PC-9 (cell line): ENCODE measurements at regions not wholly inside any gene's neighbourhood (a gene's known extent, or its start where the extent isn't known, plus 50 kb on each side); places are given as distances from the start of the nearest gene placed in this dataset.

Source experiments
- BruUV-seq: library from RNA; stranded (reverse); fragments of 400-500 nt; replicated peaks from 2 replicates; lab custom pipeline; 2021; lab: Mats Ljungman, UMichigan
- CTCF ChIA-PET: fragments of 300-600 bp; sonication (Branson Sonifier 250); formaldehyde crosslinking; loops from one replicate; lab custom pipeline; 2022; ENCODE audit warnings: antibody characterized with exemption; lab: Charles Lee
- POLR2A ChIA-PET: fragments of 300-600 bp; sonication (Branson Sonifier 250); formaldehyde crosslinking; loops from one replicate; lab custom pipeline; 2022; ENCODE audit warnings: antibody characterized with exemption; ENCODE audit not compliant: unreplicated experiment; lab: Charles Lee
- DNase-seq, 2 experiments: peaks; one replicate each; pipeline versions ENCODE4 v3.0.0 to v3.0.0-alpha.2; 2015 to 2022; ENCODE audit warnings: mixed read lengths in 1 of 2
- H2AFZ ChIP-seq: fragments of 200-600 bp; sonication (generic); 2 replicates; pipeline ENCODE4 v1.8.1; 2017; ENCODE audit warnings: antibody characterized with exemption
- H3F3A ChIP-seq: fragments of 200-600 bp; sonication (generic); 2 replicates; pipeline ENCODE4 v1.8.1; 2017; ENCODE audit warnings: antibody characterized with exemption, mild to moderate bottlenecking, low read depth; ENCODE audit not compliant: insufficient read depth
- H3K27ac ChIP-seq: fragments of 200-600 bp; sonication (generic); 2 replicates; pipeline ENCODE4 v1.6.1; 2016; ENCODE audit warnings: mixed run types
- H3K27me3 ChIP-seq: fragments of 200-600 bp; sonication (generic); 2 replicates; pipeline ENCODE4 v1.6.1; 2016; ENCODE audit warnings: low read depth, mixed run types; ENCODE audit not compliant: insufficient read depth
- H3K36me3 ChIP-seq: fragments of 200-600 bp; sonication (generic); 2 replicates; pipeline ENCODE4 v1.6.1; 2016; ENCODE audit warnings: low read depth, mixed run types
- H3K4me1 ChIP-seq: fragments of 200-600 bp; sonication (generic); replicated peaks from 2 replicates; pipeline ENCODE4 v1.6.1; 2016; ENCODE audit warnings: mixed run types; ENCODE audit not compliant: insufficient read depth
- H3K4me2 ChIP-seq: fragments of 200-600 bp; sonication (generic); 2 replicates; pipeline ENCODE4 v1.6.1; 2017; ENCODE audit warnings: mixed run types
- H3K4me3 ChIP-seq: fragments of 200-600 bp; sonication (generic); 2 replicates; pipeline ENCODE4 v1.6.1; 2016; ENCODE audit warnings: mixed run types
- H3K79me2 ChIP-seq: fragments of 200-600 bp; sonication (generic); 2 replicates; pipeline ENCODE4 v1.6.1; 2017; ENCODE audit warnings: low read depth, mixed run types
- H3K9me2 ChIP-seq: fragments of 200-600 bp; sonication (generic); 2 replicates; pipeline ENCODE4 v1.8.1; 2017; ENCODE audit warnings: mild to moderate bottlenecking; ENCODE audit not compliant: insufficient read depth
- H3K9me3 ChIP-seq: fragments of 200-600 bp; sonication (generic); 2 replicates; pipeline ENCODE4 v1.8.1; 2016; ENCODE audit warnings: low read depth; ENCODE audit not compliant: insufficient read depth
- H4K20me1 ChIP-seq: fragments of 200-600 bp; sonication (generic); 2 replicates; pipeline ENCODE4 v1.8.1; 2017; ENCODE audit not compliant: insufficient read depth
- CTCF ChIP-seq: fragments of 200-600 bp; sonication (generic); conservative IDR thresholded peaks from 2 replicates; pipeline ENCODE4 v1.6.1; 2017; ENCODE audit warnings: mixed run types, antibody characterized with exemption, mild to moderate bottlenecking, moderate library complexity
- EZH2 ChIP-seq: fragments of 200-600 bp; sonication (generic); IDR thresholded peaks from 2 replicates; pipeline ENCODE4 v1.8.0; 2017; ENCODE audit warnings: antibody characterized with exemption, low read depth
- intact Hi-C: fragments of 100-400 bp; cut with micrococcal nuclease; formaldehyde crosslinking; loops from one replicate; pipeline ENCODE4 v1.10.0; 2022; ENCODE audit not compliant: unreplicated experiment

GRCh38 chr21:28464988-28465387 is 527.7 kb downstream of the LTN1 start:
- no TSS peak for BruUV-seq

GRCh38 chr21:28464095-28464494 is 528.6 kb downstream of the LTN1 start:
- H3K36me3 ChIP-seq = no peaks in the 10 kb centered on the region
- no peaks in the 10 kb centered on the region for H3K4me1 ChIP-seq
- H3K4me2 ChIP-seq = no peak overlapping the region
- H3K9me3 ChIP-seq = no peaks in the 10 kb centered on the region
- no peak overlapping the region for H2AFZ ChIP-seq
- no peak for DNase-seq
- H3F3A ChIP-seq = no peaks in the 10 kb centered on the region
- H3K9me2 ChIP-seq = no peaks in the 10 kb centered on the region
- ChIA-PET CTCF (no interaction called here), POLR2A (no interaction called here)
- H4K20me1 ChIP-seq = no peaks in the 10 kb centered on the region
- H3K27me3 ChIP-seq = no peaks in the 10 kb centered on the region
- H3K4me3 ChIP-seq = no peak overlapping the region
- H3K79me2 ChIP-seq = no peaks in the 10 kb centered on the region
- intact Hi-C loops = no loop called here
- no peak for TF ChIP-seq CTCF
- TF ChIP-seq EZH2 = no peak
- BruUV-seq = no TSS peak
- no peak overlapping the region for H3K27ac ChIP-seq

More at GRCh38 chr21:28464988-28465387, 527.7 kb downstream of the LTN1 start:
- DNase-seq = no peak
- TF ChIP-seq CTCF (no peak), EZH2 (no peak)
- H4K20me1 ChIP-seq = no peaks in the 10 kb centered on the region
- no peaks in the 10 kb centered on the region for H3K9me2 ChIP-seq
- H3K4me1 ChIP-seq = no peaks in the 10 kb centered on the region
- no peaks in the 10 kb centered on the region for H3F3A ChIP-seq
- H3K27ac ChIP-seq = no peak overlapping the region
- H3K4me2 ChIP-seq = no peak overlapping the region
- no peak overlapping the region for H2AFZ ChIP-seq
- no peak overlapping the region for H3K4me3 ChIP-seq
- CTCF ChIA-PET = no interaction called here
- no peaks in the 10 kb centered on the region for H3K79me2 ChIP-seq
- POLR2A ChIA-PET = no interaction called here
- no peaks in the 10 kb centered on the region for H3K9me3 ChIP-seq
- no peaks in the 10 kb centered on the region for H3K27me3 ChIP-seq
- no peaks in the 10 kb centered on the region for H3K36me3 ChIP-seq
- intact Hi-C loops = no loop called here

- H3K4me1 ChIP-seq = no peaks in the 10 kb centered on the region
- no peak for DNase-seq
- POLR2A ChIA-PET = interaction anchor here (0.7 kb wide), 1 partner anchor 351 kb away, joined by 12 read pairs; no protein-coding TSS in a partner anchor
- no TSS peak for BruUV-seq
- no peak for TF ChIP-seq CTCF
- CTCF ChIA-PET = no interaction called here
- no peak overlapping the region for H2AFZ ChIP-seq
- no peaks in the 10 kb centered on the region for H3K36me3 ChIP-seq
- intact Hi-C loops = no loop called here
- no peaks in the 10 kb centered on the region for H3K79me2 ChIP-seq
- H3K9me2 ChIP-seq = no peaks in the 10 kb centered on the region
- H3F3A ChIP-seq = no peaks in the 10 kb centered on the region
- H3K27ac ChIP-seq = no peak overlapping the region
- no peak overlapping the region for H3K4me2 ChIP-seq
- no peaks in the 10 kb centered on the region for H4K20me1 ChIP-seq
- H3K4me3 ChIP-seq = no peak overlapping the region
- H3K9me3 ChIP-seq = no peaks in the 10 kb centered on the region
- no peaks in the 10 kb centered on the region for H3K27me3 ChIP-seq
Measured at GRCh38 chr21:28459193-28459592, 533.5 kb downstream of the LTN1 start.
